ENCODE measurements at regions not wholly inside any gene's neighbourhood (a gene's known extent, or its start where the extent isn't known, plus 50 kb on each side); places are given as distances from the start of the nearest gene placed in this dataset.

GRCh38 chr2:136510244-136510643 is 255.1 kb upstream of the THSD7B start:
- no peak for TF ChIP-seq CTCF (IDR thresholded peaks at IDR 0.05)
- H3K4me3 ChIP-seq (ENCODE audit: low read depth in 1 of 2, low read length in 1 of 2) = no peak overlapping the region
- no peaks in the 10 kb centered on the region for H3K9me3 ChIP-seq
- no peaks in the 10 kb centered on the region for H3K4me1 ChIP-seq (ENCODE audit: control insufficient read depth in 1 of 2, insufficient read depth in 1 of 2, low read depth in 1 of 2, low read length in 1 of 2)
- H3K27me3 ChIP-seq = no peaks in the 10 kb centered on the region
- H3K36me3 ChIP-seq = no peaks in the 10 kb centered on the region
- H3K27ac ChIP-seq = no peak overlapping the region

- H3K4me1 ChIP-seq (ENCODE audit: control insufficient read depth in 1 of 2, insufficient read depth in 1 of 2, low read depth in 1 of 2, low read length in 1 of 2) = no peaks in the 10 kb centered on the region
- no peak overlapping the region for H3K4me3 ChIP-seq (ENCODE audit: low read depth in 1 of 2, low read length in 1 of 2)
- H3K36me3 ChIP-seq = no peaks in the 10 kb centered on the region
- no peaks in the 10 kb centered on the region for H3K9me3 ChIP-seq
- no peak for TF ChIP-seq CTCF (IDR thresholded peaks at IDR 0.05)
- H3K27me3 ChIP-seq = no peaks in the 10 kb centered on the region
- no peak overlapping the region for H3K27ac ChIP-seq
These were observed 259.9 kb upstream of the THSD7B start for GRCh38 chr2:136505462-136505861.

- Histone ChIP-seq H3K36me3 (no peaks in the 10 kb centered on the region), H3K27me3 (no peaks in the 10 kb centered on the region), H3K9me3 (no peaks in the 10 kb centered on the region), H3K4me3 (ENCODE audit: low read depth in 1 of 2, low read length in 1 of 2) (no peak overlapping the region), H3K4me1 (ENCODE audit: control insufficient read depth in 1 of 2, insufficient read depth in 1 of 2, low read depth in 1 of 2, low read length in 1 of 2) (no peaks in the 10 kb centered on the region), H3K27ac (no peak overlapping the region)
- TF ChIP-seq CTCF (IDR thresholded peaks at IDR 0.05) = no peak
These were observed 262.7 kb upstream of the THSD7B start for GRCh38 chr2:136502660-136503059.

GRCh38 chr2:136497709-136498108 is 267.6 kb upstream of the THSD7B start:
- no peak for TF ChIP-seq CTCF (IDR thresholded peaks at IDR 0.05)
- H3K36me3 ChIP-seq = no peaks in the 10 kb centered on the region

GRCh38 chr2:136496966-136497365 is 268.4 kb upstream of the THSD7B start:
- TF ChIP-seq CTCF (IDR thresholded peaks at IDR 0.05) = no peak

More at GRCh38 chr2:136497709-136498108, 267.6 kb upstream of the THSD7B start:
- H3K4me1 ChIP-seq (ENCODE audit: control insufficient read depth in 1 of 2, insufficient read depth in 1 of 2, low read depth in 1 of 2, low read length in 1 of 2) = no peaks in the 10 kb centered on the region
- no peak overlapping the region for H3K27ac ChIP-seq
- H3K4me3 ChIP-seq (ENCODE audit: low read depth in 1 of 2, low read length in 1 of 2) = no peak overlapping the region
- no peaks in the 10 kb centered on the region for H3K9me3 ChIP-seq
- H3K27me3 ChIP-seq = no peaks in the 10 kb centered on the region

GRCh38 chr2:136495636-136496035 is 269.7 kb upstream of the THSD7B start:
- Histone ChIP-seq H3K27me3 (no peaks in the 10 kb centered on the region), H3K4me1 (ENCODE audit: control insufficient read depth in 1 of 2, insufficient read depth in 1 of 2, low read depth in 1 of 2, low read length in 1 of 2) (no peaks in the 10 kb centered on the region), H3K9me3 (no peaks in the 10 kb centered on the region), H3K36me3 (no peaks in the 10 kb centered on the region), H3K4me3 (ENCODE audit: low read depth in 1 of 2, low read length in 1 of 2) (no peak overlapping the region), H3K27ac (no peak overlapping the region)
- TF ChIP-seq CTCF (IDR thresholded peaks at IDR 0.05) = no peak

More at GRCh38 chr2:136496966-136497365, 268.4 kb upstream of the THSD7B start:
- no peaks in the 10 kb centered on the region for H3K27me3 ChIP-seq
- no peaks in the 10 kb centered on the region for H3K9me3 ChIP-seq
- no peak overlapping the region for H3K4me3 ChIP-seq (ENCODE audit: low read depth in 1 of 2, low read length in 1 of 2)
- no peaks in the 10 kb centered on the region for H3K36me3 ChIP-seq
- no peak overlapping the region for H3K27ac ChIP-seq
- no peaks in the 10 kb centered on the region for H3K4me1 ChIP-seq (ENCODE audit: control insufficient read depth in 1 of 2, insufficient read depth in 1 of 2, low read depth in 1 of 2, low read length in 1 of 2)

Measured in neutrophil (primary cell).